GM21423 (cell line): ENCODE measurements at regions not wholly inside any gene's neighbourhood (a gene's known extent, or its start where the extent isn't known, plus 50 kb on each side); places are given as distances from the start of the nearest gene placed in this dataset.

Experiments used
- ATAC-seq: cut with Tn5 transposase; IDR thresholded peaks from one replicate; pipeline ENCODE4 v1.9.1; 2021; ENCODE audit warnings: mild to moderate bottlenecking, moderate library complexity; ENCODE audit not compliant: unreplicated experiment

GRCh38 chr13:40235160-40235796 is 431.2 kb downstream of the FOXO1 start:
- ATAC-seq = no peak

DNA sequence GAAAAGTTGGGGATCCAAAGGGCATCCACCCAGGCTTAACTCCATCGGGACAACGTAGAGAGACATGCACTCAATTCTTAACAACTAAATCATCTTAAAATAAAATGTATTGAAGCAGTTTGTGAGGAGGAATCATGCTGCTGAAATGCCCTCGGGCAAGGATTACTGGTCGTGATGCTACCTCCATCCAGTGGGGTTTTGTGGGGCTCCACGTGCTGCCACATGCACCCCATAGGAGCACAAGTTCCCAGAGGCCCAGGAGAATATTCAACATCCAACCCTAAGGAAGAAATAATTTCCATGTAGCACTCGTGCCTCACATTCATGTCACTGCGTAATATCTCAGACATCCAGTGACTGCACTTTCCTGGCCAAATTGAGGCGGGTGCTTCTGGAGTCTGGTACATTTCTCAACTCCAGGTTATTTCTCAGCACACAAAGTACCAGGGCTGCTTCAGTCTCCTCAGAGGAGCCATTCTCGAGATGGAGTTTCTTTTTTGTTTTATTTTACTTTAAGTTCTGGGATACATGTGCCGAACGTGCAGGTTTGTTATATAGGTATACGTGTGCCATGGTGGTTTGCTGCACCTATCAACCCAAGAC is 429.8 kb downstream of the FOXO1 start:
- no peak for ATAC-seq

DNA sequence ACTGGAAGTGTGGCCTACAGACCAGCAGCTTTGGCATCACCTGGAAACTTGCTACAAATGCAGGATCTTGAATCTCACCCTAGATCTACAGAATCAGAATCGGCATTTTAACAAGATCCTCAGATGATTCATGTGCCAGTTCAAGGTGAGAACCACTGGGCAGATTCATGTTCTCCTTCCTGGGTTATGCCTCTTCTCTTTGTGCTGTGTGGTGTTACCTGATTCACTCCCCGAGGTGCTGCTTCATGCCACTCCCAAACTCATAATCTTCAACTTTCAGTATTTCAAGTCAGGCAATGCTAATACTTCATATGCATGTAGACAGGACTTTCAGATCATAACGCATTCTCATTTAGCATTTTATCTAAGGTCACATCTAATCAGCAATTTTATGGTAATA is 427.7 kb downstream of the FOXO1 start:
- no peak for ATAC-seq

- no peak for ATAC-seq
These were observed 426.1 kb downstream of the FOXO1 start for GRCh38 chr13:40240293-40240692.

- ATAC-seq = no peak
These were observed 425.2 kb downstream of the FOXO1 start for GRCh38 chr13:40241125-40241798.

GRCh38 chr13:40243047-40243446 is 423.4 kb downstream of the FOXO1 start:
- ATAC-seq = no peak

GRCh38 chr13:40243982-40244381 is 422.5 kb downstream of the FOXO1 start:
- ATAC-seq = no peak

- ATAC-seq = no peak
These were observed 420.9 kb downstream of the FOXO1 start for GRCh38 chr13:40245567-40245966.

DNA sequence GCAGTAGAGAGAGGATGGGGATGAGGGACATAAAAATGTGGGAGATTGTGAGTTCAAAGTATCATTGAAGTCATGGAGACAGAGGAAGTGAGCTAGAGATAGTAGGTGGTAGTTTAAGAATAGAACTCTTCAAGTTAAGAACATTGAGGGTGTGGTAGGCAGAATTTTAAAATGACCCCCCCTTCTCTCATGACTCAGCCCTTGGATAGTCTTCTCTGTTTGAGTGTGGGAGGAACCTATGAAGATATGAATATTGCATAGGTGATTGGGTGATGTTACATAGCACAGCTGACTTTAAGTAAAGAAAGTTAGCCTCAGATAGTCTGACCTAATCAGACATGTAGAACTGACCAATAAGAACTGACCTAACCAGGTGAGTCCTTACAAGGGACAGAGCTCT is 418.6 kb downstream of the FOXO1 start:
- no peak for ATAC-seq

DNA sequence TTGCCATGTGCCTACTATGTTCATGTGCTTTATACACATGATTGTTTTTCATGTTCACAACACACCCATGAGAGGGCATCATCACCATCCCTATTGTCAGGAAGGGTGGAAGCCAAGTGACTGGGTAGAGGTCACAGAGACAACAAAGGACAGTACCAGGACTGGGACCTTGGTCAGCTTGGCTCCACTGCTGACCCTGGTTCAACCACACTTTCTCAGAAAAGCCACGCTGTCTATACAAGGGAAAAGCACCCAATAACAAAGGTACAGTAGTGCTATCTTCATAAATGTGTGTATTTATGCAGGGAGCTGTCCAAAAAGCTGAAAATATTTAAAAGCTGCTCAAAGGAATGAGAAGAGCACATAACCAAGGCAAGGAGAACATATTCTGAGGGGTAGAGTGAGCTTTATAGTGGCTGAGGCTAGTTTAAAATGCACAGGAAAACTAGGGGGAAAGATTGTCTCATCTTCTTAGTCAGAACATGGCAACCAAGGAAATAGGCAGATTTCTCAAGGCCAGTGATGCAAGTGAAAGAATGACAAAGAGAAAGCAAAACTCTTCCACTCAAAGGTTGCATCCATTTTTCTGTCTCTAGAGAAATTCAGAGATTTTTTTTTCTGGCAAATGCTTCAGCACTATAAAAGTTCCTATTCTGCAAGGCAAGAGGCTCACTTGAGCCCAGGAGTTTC is 415.0 kb downstream of the FOXO1 start:
- ATAC-seq = no peak

GRCh38 chr13:40252241-40252640 is 414.2 kb downstream of the FOXO1 start:
- ATAC-seq = no peak

GRCh38 chr13:40252676-40253075 is 413.8 kb downstream of the FOXO1 start:
- ATAC-seq = no peak

DNA sequence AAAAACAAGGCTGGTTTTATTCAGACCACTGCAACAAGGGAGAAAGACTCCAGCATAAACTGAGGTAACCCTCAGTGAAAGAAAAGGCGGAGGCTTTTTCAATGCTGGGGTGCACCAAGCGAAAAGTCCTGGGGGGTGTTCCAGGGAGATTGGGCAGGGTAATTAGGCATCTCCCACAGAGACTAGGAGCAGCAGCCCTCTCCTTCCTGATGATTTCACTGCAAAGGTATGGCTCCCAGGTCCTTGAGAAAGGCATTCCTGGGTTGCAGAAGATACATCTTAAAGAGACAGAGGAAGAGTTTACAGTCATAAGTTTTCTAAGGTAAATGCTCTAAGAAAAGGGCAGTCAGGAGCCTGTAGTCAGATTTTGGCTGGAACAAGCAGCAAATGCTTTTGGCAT is 412.0 kb downstream of the FOXO1 start:
- ATAC-seq = no peak

DNA sequence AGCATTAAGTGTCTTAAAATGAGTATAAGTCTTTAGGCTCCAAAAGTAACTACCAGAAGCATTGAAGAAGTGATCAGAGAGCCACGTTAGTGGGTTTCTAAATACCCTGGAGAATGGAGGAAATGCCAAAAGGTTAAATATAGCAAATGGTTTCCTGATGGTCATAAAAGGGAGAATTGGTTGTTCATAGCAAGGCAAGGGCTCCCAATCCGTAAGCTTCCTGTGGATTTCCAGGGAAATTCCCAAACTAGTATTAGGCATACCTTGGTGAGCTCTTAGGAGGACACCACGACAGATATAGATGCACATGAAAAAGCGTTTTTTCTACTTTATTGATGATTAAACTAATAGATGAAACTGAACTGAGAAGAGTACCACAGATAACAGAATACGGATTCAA is 410.9 kb downstream of the FOXO1 start:
- no peak for ATAC-seq

GRCh38 chr13:40259899-40260298 is 406.5 kb downstream of the FOXO1 start:
- ATAC-seq = no peak

DNA sequence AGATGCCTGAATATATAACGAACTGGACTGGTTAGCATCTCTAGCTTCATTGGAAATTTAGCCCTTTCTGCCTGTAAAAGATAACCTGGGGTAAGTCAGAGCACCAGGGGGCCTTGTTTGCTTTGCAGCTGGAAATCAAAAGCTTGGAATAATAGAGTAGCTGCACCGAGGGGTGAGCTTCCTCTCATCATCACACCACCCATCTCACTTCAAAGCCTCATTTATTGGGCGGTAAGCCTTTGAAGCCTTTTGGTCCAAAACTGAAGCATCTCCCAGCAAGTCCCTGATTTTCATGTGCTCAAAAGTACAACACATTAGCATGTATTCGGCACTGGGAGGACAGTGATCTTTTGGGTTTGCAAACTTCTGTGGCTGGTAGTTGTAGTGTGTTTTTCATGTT is 405.1 kb downstream of the FOXO1 start:
- ATAC-seq = no peak

DNA sequence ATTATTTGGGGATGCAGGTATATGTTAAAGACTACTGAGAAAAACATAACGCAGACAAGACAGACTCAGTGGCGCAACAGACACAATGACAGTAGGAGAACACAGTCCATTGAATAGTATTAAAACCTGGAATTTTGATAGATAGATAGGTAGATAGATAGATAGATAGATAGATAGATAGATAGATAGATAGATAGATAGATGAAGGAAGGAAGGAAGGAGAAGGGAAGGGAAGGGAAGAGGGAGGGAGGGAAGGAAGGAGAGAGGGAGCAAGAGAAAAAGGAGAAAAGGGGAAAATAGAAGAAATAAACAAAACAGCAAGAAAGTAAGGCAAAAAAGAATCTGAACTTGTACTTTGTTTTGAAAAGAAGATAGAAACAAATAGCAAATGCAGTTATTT is 404.5 kb downstream of the FOXO1 start:
- no peak for ATAC-seq

GRCh38 chr13:40269086-40269485 is 397.4 kb downstream of the FOXO1 start:
- ATAC-seq = no peak

DNA sequence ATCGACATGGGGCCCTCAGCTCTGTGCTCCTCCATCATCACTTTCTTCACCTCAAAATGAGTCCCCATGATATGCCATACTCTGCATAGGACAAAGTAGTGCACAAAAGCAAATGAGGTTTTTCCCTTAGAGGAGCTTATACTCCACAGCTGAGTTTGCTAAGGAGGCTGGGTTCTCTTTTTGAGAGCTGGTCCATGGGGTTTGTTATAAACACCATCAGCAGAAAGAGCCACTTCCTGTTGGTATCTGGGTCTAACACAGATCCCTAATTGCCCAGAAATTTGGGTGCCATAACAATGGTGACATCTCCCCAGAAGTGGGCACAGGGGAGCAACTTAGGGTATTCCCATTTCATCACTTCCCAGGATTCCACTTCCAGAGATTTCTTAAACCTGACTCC is 395.7 kb downstream of the FOXO1 start:
- ATAC-seq = no peak

DNA sequence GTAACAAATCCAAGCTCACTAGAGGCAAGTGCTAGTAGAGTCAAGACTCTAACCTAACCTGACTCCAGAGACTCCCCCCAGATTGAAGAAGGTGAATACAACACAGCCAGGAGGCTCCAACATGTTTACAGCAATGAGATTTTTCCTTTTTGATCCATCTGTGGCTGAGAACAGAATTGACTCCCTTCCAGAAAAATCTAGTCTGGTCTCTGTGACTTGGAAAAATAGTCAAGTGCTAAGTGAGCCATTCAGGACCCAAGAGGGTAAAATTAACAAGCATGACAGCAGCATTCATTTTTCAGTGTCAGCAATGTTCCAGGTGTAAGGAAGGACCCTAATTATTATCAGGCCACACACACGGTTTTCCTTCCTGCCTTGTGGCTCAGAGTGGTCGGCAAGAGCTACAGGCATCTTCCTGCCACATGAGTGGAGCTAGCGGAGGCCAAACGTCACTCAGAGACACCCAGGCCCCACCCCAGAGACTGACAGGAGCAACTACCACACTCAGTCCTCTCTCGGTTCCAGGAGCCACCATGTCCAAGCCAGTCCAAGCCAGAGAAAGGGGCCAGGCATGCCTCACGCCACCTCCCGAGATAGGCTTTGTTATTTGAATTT is 395.1 kb downstream of the FOXO1 start:
- ATAC-seq = no peak

GRCh38 chr13:40271931-40272775 is 394.3 kb downstream of the FOXO1 start:
- no peak for ATAC-seq
